ENCODE measurements at regions not wholly inside any gene's neighbourhood (a gene's known extent, or its start where the extent isn't known, plus 50 kb on each side); places are given as distances from the start of the nearest gene placed in this dataset.

DNA sequence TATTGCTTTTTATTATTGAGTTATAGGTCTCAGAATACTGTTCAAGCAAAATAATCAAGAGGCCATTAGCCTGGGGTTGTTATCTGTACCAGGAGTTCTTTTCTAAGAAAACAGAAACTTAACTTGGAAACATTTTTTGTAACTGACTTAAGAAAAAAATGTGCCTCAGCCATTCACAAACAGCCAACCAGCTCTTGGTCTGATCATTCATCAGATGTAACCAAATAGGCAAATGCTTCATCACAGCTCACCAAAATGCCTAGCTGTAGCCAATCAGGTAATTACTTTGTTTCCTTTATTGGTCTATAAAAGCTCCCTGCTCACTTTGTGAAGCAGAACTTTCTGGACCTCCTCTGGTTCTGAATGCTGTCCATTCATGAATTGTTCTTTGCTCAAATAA is 387.7 kb downstream of the FAT4 start:
- TF ChIP-seq, protein P1, sequence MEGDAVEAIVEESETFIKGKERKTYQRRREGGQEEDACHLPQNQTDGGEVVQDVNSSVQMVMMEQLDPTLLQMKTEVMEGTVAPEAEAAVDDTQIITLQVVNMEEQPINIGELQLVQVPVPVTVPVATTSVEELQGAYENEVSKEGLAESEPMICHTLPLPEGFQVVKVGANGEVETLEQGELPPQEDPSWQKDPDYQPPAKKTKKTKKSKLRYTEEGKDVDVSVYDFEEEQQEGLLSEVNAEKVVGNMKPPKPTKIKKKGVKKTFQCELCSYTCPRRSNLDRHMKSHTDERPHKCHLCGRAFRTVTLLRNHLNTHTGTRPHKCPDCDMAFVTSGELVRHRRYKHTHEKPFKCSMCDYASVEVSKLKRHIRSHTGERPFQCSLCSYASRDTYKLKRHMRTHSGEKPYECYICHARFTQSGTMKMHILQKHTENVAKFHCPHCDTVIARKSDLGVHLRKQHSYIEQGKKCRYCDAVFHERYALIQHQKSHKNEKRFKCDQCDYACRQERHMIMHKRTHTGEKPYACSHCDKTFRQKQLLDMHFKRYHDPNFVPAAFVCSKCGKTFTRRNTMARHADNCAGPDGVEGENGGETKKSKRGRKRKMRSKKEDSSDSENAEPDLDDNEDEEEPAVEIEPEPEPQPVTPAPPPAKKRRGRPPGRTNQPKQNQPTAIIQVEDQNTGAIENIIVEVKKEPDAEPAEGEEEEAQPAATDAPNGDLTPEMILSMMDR (IDR thresholded peaks at IDR 0.05), result no peak
- no peak for TF ChIP-seq POLR2A (IDR thresholded peaks at IDR 0.05)
